ENCODE measurements at regions not wholly inside any gene's neighbourhood (a gene's known extent, or its start where the extent isn't known, plus 50 kb on each side); places are given as distances from the start of the nearest gene placed in this dataset.

DNA sequence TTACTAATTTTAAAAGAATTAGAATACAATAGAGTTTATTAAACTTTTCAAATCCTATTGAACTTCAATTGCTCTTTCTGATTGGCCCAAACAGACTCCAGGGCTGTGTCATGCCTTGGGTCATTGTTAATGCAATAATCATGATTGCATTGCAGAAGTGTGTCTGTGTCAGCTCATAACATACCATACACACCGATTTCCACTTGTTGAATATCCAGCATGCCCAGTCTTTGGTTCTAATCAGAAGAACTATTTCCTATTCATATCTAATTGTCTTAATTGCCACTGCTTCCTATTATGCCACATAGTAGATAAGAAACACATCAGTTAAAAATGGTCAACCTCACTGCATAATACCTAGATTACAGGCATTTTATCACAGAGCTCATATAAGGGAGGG, 106.1 kb upstream of the JAG1 start (continued):
- TF ChIP-seq REST (IDR thresholded peaks at IDR 0.05; ENCODE audit: borderline replicate concordance in 1 of 2, low read depth in 1 of 2, low read length in 2 of 2) (no peak), CCAR2 (optimal IDR thresholded peaks at IDR 0.05; ENCODE audit: low read depth, low read length) (no peak), POLR2G (IDR thresholded peaks at IDR 0.05; ENCODE audit: low read depth, low read length) (no peak), CEBPG (CRISPR knock-in tag; IDR thresholded peaks at IDR 0.05) (no peak), ZNF235 (CRISPR knock-in tag; IDR thresholded peaks at IDR 0.05; ENCODE audit: borderline replicate concordance) (no peak)

DNA sequence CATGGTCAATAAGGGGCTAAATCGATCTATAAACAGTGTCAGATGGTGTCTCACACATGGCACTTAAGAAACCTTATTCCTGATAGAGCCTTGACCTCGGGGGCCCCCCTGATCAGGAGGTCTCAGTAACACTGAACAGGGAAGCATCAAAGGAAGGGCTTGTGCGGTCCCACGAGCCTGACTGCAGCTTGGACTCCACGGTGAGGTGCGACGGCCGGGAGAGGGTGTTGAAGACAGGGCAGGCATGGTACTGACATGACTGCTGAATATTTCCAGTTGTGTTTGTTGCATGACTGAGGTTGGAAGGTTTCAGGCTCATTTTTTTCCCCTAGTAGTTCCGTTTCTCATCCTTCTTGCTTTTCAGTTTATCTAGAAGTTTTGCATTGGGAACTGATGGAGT, 107.1 kb upstream of the JAG1 start:
- Histone ChIP-seq H3K4me2 (ENCODE audit: low read depth, low read length) (no peak overlapping the region), H3K27ac (ENCODE audit: extremely low read length, insufficient read depth, low read length) (no peak overlapping the region), H3K79me2 (ENCODE audit: insufficient read depth, low read length) (no peaks in the 10 kb centered on the region), H3K36me3 (replicated peaks in 1 of 2; ENCODE audit: control insufficient read depth in 1 of 2, insufficient read depth in 2 of 2, low read length in 2 of 2) (no peaks in the 10 kb centered on the region), H3K9ac (ENCODE audit: insufficient read depth, low read depth, low read length) (no peak overlapping the region), H4K20me1 (ENCODE audit: insufficient read depth, low read length) (no peaks in the 10 kb centered on the region), H3K9me3 (ENCODE audit: low read length) (no peaks in the 10 kb centered on the region), H3K4me3 (replicated peaks in 1 of 3; ENCODE audit: insufficient read depth in 1 of 3, low read depth in 2 of 3, low read length in 3 of 3) (no peak overlapping the region), H3K4me1 (ENCODE audit: insufficient read depth, low read length) (peaks cover 16% of the 10 kb centered on the region), H3K27me3 (ENCODE audit: control insufficient read depth in 1 of 2, insufficient read depth in 2 of 2, low read length in 2 of 2) (peaks cover 0 to 10% of the 10 kb centered on the region in 2 experiments; a peak in 2 of 5 replicates), H2AFZ (ENCODE audit: low read length) (no peak overlapping the region)
- ATAC-seq (no peak), FAIRE-seq (no peak), DNase-seq (ENCODE audit: low spot score) (no peak)
- ChIA-PET CTCF (ENCODE audit: low intra/inter-chr PET ratio, low total read pairs) (no interaction called here), POLR2A (no interaction called here)
- in situ Hi-C loops (cut with HindIII; ENCODE audit: extremely low pct_ligation_motif_present, low pct_unique_long_range_greater_than_20kb), result no loop called here
- 30% methylated on average over 9 of the region's 9 CpGs for WGBS (ENCODE audit: low lambda C conversion rate)
- BruUV-seq (replicated peaks), result no TSS peak
- intact Hi-C loops (cut with micrococcal nuclease; ENCODE audit: unreplicated experiment), result loop anchor here (5.0 kb wide), 2 partner anchors 81 to 1006 kb away; no protein-coding TSS in a partner anchor
- TF ChIP-seq HOXA7 (CRISPR knock-in tag; IDR thresholded peaks at IDR 0.05), result no peak
- TF ChIP-seq PHF20 (CRISPR knock-in tag; IDR thresholded peaks at IDR 0.05), result no peak
- TF ChIP-seq HNF1A (IDR thresholded peaks at IDR 0.05; ENCODE audit: low read depth), result no peak
- TF ChIP-seq HNF1A (CRISPR knock-in tag; IDR thresholded peaks at IDR 0.05; ENCODE audit: borderline replicate concordance), result no peak
- TF ChIP-seq NBN (conservative IDR thresholded peaks at IDR 0.05), result no peak
